GM18520 (cell line): ENCODE measurements at regions not wholly inside any gene's neighbourhood (a gene's known extent, or its start where the extent isn't known, plus 50 kb on each side); places are given as distances from the start of the nearest gene placed in this dataset.
"Not testable (repeated sequence)": the region's sequence is repeated elsewhere in the genome, so short reads cannot be mapped to it uniquely, and the experiment has no call there.

Source experiments
- ATAC-seq: cut with Tn5 transposase; IDR thresholded peaks from one replicate; pipeline ENCODE4 v1.9.1; 2021; ENCODE audit not compliant: unreplicated experiment

- ATAC-seq, result no peak
Observed at GRCh38 chr4:77438549-77438948, 167.1 kb upstream of the CXCL13 start.

DNA sequence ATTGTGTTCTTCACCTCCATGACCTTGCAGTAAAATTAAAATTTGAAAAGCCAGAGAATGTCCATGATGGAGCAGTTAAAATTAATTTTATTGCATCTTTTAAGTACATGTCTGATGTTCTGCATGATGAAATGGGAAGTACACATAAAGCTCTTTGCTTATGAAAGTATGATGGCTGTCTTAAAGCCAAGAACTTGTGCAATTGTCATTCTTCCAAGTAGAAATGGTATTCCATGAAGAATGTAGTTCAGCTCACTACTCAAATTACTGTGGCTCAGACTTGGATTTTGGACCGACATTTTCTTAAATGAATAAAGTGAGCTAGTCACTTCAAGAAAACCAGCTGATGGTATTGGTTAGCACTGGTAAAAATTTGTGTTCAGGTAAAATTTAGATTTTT lies 161.7 kb upstream of the CXCL13 start:
- no peak for ATAC-seq

GRCh38 chr4:77445823-77446222 lies 159.8 kb upstream of the CXCL13 start:
- ATAC-seq, result no peak

GRCh38 chr4:77446601-77447000 lies 159.0 kb upstream of the CXCL13 start:
- ATAC-seq, result no peak

DNA sequence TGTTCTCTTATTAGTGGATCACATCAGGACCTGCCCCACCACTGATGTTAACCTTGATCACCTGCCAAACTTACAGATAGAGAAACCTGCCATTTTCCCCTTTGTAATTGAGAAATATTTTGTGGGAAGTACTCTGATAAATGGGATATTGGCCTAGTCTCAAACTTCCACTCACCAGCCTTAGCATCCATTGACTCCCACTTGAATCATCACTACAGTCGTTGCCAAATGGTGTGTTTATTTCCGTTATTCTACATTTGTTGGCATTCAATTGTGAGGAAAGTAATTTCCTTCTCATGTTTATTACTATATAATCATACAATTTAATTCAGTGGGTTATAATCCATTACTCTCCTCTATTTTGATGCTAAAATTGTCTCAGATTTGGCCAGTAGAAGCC lies 156.4 kb upstream of the CXCL13 start:
- ATAC-seq, result no peak

- no peak for ATAC-seq
Observed at GRCh38 chr4:77450006-77450405, 155.6 kb upstream of the CXCL13 start.

- ATAC-seq, result no peak
Observed at GRCh38 chr4:77451530-77451929, 154.1 kb upstream of the CXCL13 start.

DNA sequence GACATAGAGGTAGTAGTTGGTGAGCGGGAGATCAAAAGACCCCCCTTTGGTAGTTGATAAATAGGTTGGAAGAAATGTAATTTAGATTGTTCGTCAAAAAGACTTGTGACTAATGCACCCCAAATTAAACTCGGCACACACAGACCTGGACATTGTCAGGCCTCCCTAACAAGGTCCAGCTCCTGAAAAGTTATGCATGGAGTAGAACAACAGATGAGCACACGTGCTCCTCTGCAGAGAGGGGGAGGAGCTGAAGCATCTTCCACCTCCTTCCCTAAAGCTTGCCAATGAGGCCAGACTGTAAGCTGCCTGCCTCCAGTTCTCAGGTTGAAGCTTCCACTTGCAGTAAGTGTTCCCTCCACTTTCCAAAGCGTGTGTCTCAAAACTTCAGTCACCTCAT lies 153.5 kb upstream of the CXCL13 start:
- ATAC-seq, result not testable (repeated sequence)

- ATAC-seq, result no peak
Observed at GRCh38 chr4:77453911-77454310, 151.7 kb upstream of the CXCL13 start.

- no peak for ATAC-seq
Observed at GRCh38 chr4:77454858-77455257, 150.8 kb upstream of the CXCL13 start.

DNA sequence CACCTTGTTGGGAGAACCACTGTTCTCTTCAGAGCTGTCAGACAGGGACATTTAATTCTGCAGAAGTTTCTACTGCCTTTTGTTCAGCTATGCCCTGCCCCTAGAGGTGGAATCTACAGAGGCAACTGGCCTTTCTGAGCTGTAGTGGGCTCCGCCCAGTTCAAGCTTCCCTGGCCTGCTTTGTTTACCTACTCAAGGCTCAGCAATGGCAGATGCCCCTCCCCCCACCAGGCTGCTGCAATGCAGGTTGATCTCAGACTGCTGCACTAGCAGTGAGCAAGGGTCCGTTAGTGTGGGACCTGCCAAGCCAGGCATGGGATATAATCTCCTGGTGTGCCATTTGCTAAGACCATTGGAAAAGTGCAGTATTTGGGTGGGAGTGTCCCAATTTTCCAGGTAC lies 141.5 kb upstream of the CXCL13 start:
- ATAC-seq, result not testable (repeated sequence)

- no peak for ATAC-seq
Observed at GRCh38 chr4:77465271-77465670, 140.3 kb upstream of the CXCL13 start.

GRCh38 chr4:77466430-77466829 lies 139.2 kb upstream of the CXCL13 start:
- ATAC-seq, result no peak

GRCh38 chr4:77471821-77472495 lies 133.7 kb upstream of the CXCL13 start:
- ATAC-seq, result no peak

GRCh38 chr4:77473509-77473908 lies 132.1 kb upstream of the CXCL13 start:
- ATAC-seq, result no peak

GRCh38 chr4:77481856-77482255 lies 123.8 kb upstream of the CXCL13 start:
- ATAC-seq, result no peak

DNA sequence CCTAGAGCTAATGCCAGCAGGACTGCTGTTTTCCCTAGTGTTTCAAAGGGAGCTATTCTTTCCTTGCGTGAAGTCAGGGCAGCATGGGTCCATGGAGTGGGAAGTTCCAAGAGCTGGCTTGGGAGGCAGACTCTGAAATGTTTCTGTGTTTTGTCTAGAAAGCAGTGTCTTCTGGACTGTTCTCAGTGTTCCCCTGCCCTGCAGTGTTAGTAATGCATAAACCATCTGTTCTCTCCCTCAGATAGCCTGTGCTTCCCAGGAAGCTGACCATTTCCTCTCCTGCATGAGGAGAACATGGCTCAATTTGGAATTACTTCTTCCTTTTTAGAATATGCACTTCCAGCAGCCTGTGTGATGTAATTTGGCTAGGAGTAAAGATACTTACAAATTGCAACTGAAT lies 116.7 kb upstream of the CXCL13 start:
- no peak for ATAC-seq

GRCh38 chr4:77493120-77493752 lies 112.4 kb upstream of the CXCL13 start:
- ATAC-seq, result no peak

DNA sequence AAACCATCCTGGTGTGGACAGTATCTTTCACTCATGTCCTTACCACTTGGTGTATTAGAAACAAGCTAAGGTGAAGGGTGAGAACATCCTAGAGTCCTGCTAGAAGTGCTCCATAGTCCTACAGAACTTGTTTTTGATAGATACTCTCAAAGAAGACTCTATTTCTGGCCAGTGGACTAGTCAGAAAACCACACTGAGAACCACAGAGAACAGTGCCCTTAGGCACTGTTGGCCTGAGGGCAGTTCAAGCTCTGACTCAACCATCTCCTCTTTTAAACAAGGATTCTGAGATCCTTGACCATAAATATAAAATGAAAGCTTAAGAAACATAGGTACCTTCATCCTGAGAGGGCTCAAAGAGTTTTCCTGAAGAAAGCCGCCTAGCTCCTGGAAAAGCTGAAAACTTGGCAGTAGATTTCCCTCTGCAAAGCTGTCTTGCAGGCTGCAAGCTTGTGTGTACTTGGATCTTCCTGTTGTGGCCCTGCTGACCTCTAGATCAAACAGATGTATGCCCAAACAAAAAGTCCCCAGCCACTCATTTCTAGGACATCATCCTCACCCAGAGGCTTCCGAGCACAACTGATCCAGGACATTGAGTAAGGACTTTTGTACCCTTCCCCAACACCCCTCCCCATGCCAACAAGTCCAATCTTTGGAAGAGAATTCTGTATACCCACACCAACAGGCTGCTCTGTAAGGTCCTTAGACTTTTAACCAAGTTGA lies 111.6 kb upstream of the CXCL13 start:
- no peak for ATAC-seq

- no peak for ATAC-seq
Observed at GRCh38 chr4:77496457-77496856, 109.2 kb upstream of the CXCL13 start.

DNA sequence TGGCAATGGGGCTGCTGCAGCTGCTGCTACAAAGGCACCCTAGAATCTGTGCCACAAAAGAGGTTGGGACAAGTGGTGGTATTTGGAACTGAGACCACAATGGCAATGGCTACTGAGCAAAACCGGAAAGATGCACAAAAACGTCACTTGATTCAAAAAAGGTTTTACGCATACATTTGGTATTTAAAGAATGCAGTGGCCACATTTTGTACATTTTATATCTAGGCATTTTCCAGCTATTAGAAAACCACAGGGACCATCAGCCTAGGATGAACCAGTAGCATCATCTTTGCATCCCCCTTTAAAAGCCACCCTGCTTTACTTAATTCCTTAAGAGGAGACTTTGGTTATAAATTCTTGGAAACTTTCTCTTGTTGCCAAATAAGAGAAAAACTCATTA lies 104.8 kb upstream of the CXCL13 start:
- ATAC-seq, result no peak

DNA sequence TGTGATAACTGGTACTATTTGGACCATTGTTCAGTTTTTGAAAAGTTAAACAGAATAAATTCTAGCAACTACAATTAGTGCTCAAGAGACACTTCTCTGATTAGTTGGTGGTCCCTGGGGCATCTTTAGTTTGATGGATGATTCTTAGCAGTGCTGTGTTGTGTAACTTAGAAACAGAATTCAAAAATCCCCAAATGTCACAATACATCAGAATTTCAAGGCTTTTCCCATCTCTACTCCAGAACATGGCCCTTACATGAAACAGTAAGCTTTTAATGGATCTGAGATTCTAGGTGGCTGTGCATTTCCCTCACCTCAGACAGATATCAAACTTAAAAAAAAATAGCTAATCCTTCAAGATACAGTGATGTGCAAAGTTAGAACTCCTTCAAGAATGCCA lies 104.4 kb upstream of the CXCL13 start:
- no peak for ATAC-seq
